ENCODE measurements at regions not wholly inside any gene's neighbourhood (a gene's known extent, or its start where the extent isn't known, plus 50 kb on each side); places are given as distances from the start of the nearest gene placed in this dataset.
"Not testable (repeated sequence)": the region's sequence is repeated elsewhere in the genome, so short reads cannot be mapped to it uniquely, and the experiment has no call there.

DNA sequence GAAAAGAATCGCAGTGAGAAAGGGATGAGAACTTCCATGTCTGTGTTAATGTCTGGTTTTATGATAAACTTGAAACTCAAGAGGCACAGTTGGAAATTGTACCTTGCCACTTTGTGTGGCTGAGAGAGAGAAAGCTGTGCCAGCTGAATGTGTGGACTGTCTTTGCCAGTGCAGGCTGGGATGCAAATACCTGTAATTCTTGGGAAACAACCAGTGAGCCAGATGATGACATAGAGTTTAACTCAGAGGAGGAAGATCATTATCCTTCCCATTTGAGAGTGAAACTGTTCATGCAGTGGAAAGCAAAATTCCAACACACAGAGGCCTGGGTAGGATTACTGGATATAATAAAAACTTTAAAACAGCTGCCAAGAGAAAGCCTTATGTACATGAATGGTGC, 141.5 kb upstream of the NPAP1 start:
- DNase-seq = not testable (repeated sequence)

- not testable (repeated sequence) for DNase-seq
Measured at GRCh38 chr15:24557281-24557680, 118.3 kb upstream of the NPAP1 start.

GRCh38 chr15:24607636-24608035, 67.9 kb upstream of the NPAP1 start:
- DNase-seq = no peak

GRCh38 chr15:24617646-24618045, 57.9 kb upstream of the NPAP1 start:
- DNase-seq = no peak

DNA sequence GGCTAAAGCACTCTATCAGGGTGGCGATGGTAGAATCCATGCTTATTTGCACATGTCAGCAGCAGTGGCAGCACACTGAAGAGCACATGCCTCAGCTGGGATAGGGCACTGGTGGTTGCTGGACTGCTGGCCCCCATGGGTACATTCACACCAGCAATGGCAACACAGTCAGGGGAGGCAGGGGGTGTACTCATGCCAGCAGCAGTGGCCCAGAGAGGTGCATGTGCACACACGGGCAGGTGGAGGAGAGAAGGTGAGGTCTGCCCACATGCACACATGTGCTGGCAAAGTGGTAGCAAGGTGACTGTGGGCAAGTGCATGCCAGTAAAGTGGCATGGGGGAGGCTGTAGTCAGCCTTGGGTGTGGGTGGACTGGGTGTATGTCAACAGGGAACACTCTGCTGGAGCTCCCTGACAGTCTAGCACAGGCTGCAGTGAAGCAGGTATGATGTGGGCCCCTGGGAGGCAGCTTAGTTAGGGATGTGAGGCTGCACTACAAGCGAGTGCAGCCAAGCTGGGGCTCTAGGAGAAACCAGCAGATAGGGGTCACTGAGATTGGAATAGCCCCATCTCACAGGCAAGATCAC, 53.9 kb upstream of the NPAP1 start:
- DNase-seq = no peak

All from CD4-positive, alpha-beta T cell treated with Interleukin-17A for 4 hours (primary cell).